SH-SY5Y (cell line): ENCODE measurements at regions not wholly inside any gene's neighbourhood (a gene's known extent, or its start where the extent isn't known, plus 50 kb on each side); places are given as distances from the start of the nearest gene placed in this dataset.

Source experiments
- GATA2 ChIP-seq: IDR thresholded peaks from 2 replicates; pipeline ENCODE4 v1.6.1; 2011; ENCODE audit warnings: mild to moderate bottlenecking, low read depth, low read length
- GATA3 ChIP-seq: IDR thresholded peaks from 2 replicates; pipeline ENCODE4 v1.6.1; 2011; ENCODE audit warnings: low read depth, mild to moderate bottlenecking, low read length, moderate library complexity

DNA sequence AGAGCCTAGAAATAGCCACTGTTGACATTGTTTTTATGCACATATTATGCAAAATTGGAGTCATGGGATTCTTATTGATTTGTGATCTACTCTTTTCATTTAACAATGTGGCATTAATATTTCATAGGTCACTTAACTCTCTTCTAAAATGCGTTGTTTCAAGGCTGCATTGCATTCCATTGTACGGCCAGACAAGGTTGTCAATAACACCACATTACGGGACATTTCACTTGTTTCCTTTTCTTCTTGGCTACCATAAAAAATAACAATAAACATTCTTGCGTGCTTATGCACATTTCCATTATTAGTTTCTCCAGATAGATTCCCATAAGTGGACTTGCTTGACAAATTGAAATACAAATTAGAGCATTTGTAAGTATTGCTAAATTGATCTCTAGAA, 120.8 kb upstream of the TMCC3 start:
- TF ChIP-seq GATA2 (no peak), GATA3 (no peak)
